Activated CD4-positive, alpha-beta T cell treated with anti-CD3 and anti-CD28 coated beads, Interleukin-2, Interleukin-6, amounts not matched to agents 100 ng/mL and 50 ng/mL, durations not matched to agents 16 hours and 8 hours (primary cell): ENCODE measurements at regions not wholly inside any gene's neighbourhood (a gene's known extent, or its start where the extent isn't known, plus 50 kb on each side); places are given as distances from the start of the nearest gene placed in this dataset.
A peak's percentile ranks its signal among the peaks of the same experiment; 100 is the strongest.

Experiments used
- DNase-seq: peaks from one replicate; pipeline ENCODE4 v3.0.0-alpha.2; 2020

- no peak for DNase-seq
These were observed 174.8 kb upstream of the PRPS1L1 start for GRCh38 chr7:18202315-18203045.

GRCh38 chr7:18206331-18206730, 178.7 kb upstream of the PRPS1L1 start:
- no peak for DNase-seq

- no peak for DNase-seq
These were observed 181.3 kb upstream of the PRPS1L1 start for GRCh38 chr7:18208921-18209320.

DNA sequence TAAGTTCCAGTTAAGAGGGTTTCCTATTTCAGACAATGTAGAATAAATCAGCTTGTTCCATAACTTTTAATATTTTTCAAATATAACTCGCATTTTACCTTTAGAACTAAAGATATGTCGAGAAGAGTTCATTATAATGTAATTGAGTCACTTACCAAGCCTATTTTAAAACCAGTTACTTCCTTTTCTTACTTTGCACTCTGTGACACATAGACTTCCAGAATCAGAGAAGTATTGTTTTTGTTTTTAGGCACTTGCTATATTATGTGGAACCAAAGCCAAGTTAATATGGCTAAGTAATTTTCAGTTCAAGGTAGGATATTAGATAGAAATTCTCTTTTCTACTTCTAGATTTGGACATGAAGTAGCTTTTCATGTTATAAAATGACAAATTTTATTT, 182.7 kb upstream of the PRPS1L1 start:
- DNase-seq = no peak

DNA sequence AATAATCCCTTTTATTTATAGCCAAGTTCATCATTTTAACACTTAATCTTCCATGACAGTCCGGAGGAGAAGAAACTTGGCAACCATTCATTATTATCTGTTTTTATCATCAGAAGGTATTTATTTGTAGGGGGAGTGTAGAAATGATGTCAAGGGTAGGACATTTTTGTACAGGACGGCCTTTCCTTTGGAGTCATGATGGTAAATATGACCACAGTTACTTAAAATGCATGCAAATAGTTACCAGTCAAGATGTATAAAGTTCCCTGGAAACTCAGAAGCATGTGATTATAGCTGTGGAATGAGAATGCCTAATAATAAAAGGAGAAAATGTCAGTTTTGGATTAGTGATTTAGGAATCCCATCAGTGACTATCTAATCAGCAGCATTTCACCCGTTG, 183.1 kb upstream of the PRPS1L1 start:
- no peak for DNase-seq

GRCh38 chr7:18212308-18212707, 184.7 kb upstream of the PRPS1L1 start:
- DNase-seq = no peak

- DNase-seq = no peak
These were observed 185.1 kb upstream of the PRPS1L1 start for GRCh38 chr7:18212758-18213157.

DNA sequence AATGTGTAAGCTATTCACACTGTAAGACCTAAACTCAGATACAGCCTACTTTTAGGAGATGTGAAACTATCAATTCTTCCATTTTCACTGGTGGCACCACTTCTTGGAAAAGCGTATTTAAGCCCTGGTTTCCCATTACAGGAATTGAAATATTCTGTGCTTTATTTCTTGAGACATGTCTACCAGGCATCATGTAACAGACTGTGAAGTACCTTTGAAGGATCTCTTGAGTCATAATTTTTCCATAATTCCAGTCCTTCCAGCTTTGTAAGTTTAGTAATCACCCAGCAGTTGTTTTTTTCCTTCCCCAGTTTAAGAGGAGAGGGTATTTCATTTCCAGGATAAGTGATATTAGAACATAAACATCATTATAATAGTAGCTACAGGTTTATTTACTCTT, 186.0 kb upstream of the PRPS1L1 start:
- no peak for DNase-seq

GRCh38 chr7:18216270-18216669, 188.6 kb upstream of the PRPS1L1 start:
- DNase-seq = no peak

GRCh38 chr7:18221377-18222293, 194.0 kb upstream of the PRPS1L1 start:
- DNase-seq = no peak

DNA sequence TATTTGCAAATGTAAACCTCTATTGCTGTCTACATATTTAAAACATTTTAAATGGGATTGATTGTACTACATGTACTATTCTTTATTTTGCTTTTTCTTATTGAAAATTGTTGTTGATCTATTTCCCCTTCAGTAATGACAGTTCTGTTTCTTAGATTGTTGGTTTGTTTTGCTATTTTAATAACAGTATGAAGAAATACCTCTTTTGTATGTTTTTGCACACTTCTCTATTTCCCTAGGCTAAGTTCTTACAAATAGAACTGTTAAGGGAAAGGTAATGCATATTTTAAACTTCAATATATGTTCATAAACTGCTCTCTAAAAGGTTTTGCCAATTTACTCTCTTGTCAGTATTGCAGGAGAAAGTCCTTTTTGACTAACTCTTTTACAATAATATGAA, 195.0 kb upstream of the PRPS1L1 start:
- no peak for DNase-seq

DNA sequence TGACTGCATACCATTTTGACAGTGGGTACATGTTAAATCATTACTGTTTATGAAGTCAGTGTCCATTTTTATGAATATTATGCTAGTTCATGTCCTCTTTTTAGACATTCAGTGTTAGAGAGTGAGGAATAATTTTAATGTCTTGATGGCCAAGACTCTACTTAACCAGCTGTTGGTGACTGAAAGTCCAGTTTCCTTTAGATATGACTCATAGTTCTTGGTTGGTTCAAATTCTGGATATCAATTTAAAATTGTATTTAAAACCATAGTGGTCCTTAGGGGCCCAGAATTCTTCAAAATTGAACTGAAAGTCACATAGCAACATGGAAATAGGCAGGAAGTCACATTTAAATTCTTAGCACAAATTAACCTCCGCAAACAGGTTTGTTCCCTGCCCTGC, 196.5 kb upstream of the PRPS1L1 start:
- DNase-seq = no peak

- no peak for DNase-seq
These were observed 197.4 kb upstream of the PRPS1L1 start for GRCh38 chr7:18225067-18225466.

DNA sequence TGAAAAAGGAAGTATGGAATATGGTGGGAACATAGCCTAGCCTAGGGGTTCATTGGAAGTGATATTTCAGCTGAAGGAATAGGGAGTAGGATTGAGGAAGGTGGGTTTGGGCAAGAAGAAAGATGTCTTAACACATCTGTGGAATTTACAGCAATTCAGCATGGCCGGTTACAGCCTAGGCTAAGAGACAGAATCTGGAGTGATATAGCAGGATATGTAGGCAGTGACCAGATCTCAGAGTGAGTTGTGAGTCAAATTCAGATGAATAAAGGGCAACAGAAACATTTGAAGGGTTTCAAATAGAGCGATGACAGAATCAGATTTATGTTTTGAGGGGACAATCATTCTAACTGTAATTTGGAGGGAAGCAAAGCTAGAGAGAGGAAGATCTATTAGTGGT, 199.0 kb upstream of the PRPS1L1 start:
- DNase-seq = no peak

- DNase-seq = no peak
These were observed 201.0 kb upstream of the PRPS1L1 start for GRCh38 chr7:18228686-18229085.

DNA sequence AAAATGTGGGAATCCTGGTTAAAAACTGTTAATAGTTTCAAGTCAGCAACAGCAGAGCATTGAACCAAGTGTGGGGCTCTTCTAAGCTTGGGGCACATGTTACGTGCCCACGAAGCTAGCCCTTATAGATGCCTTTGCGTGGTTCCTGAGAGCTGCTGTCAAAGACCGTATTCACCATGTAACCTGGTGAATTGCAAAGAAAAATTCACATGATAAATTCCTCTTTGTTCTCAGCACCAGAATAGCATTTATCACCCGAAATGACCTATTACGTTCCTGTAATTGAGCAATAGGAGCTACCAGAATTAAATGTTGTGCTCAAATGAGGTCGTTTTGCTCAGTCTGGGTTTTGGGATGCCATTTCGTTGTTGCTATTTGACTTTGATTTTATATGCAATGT, 202.6 kb upstream of the PRPS1L1 start:
- DNase-seq = no peak

- DNase-seq = no peak
These were observed 204.2 kb upstream of the PRPS1L1 start for GRCh38 chr7:18231854-18232253.

GRCh38 chr7:18234519-18234918, 206.9 kb upstream of the PRPS1L1 start:
- DNase-seq = no peak

- DNase-seq = no peak
These were observed 208.2 kb upstream of the PRPS1L1 start for GRCh38 chr7:18235819-18236218.

DNA sequence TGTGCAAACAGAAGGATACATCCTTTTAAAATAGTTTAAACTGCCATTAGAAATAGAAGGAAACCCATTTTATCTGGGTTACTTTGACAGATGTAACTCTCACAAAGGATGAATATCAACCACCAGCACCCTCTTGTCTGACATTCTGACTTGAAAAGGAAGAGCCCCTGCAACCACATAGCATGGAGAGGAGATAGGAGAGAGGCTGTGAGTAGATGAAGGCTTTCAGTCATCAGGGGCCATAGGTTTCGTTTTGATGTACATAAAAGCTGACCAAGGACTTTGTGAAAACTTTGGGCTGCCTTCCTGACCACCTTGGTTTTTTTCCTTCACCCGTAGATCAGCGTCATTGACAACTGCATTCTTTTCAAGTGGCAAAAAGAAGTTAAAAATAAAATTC, 211.6 kb upstream of the PRPS1L1 start:
- DNase-seq = peak; percentile 2

DNA sequence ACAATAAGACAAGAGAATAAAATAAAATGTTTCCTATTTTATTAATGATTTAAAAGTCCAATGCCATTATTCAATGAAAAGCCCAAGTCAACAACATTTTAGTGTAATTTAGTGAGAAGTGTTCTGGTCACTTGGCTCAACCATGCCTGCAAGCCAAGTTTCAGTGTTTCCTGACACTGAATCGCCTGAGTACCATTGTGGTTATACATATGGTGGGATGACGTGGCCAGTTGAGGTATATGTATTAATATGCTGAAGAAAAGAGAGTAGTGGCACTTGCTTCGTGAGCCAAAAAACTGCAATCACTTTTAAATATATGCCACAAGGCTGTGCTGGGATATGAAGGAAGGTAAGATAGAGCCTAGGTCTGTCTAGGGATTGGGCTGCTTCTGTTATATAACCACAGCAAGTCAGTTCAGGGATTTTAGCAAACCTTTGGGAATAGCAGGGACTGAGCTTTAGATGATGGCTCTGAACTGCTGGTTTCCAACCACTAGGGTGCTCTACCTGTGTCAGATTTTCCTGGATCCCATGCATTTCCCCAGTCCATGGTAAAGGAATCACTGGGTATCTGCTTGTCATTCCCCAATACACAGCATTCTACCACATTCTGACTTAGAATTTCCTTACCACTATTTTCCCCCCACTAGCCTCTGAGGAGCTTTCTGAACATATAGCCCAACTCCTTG, 214.0 kb upstream of the PRPS1L1 start:
- no peak for DNase-seq

DNA sequence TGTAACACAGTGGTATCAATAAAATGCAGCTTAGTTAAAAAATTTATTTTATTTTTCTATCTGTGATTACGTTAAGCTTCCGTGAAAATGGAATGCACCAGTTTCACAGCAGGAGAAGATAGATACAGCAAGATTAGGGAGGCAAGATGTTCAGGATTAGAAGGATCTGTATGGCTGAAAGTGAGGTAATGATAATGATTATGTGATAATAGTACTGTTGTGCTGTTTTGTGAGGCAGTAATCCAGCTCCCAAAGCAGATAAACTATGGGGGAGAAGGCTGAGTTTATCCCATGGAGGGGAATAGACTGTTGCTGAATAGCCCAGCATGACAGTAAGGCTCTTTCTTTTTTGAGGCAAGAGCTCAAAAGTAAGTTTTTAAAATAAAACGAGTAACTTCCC, 216.1 kb upstream of the PRPS1L1 start:
- no peak for DNase-seq

GRCh38 chr7:18250133-18250532, 222.5 kb upstream of the PRPS1L1 start:
- DNase-seq = no peak

GRCh38 chr7:18257711-18258110, 230.1 kb upstream of the PRPS1L1 start:
- DNase-seq = no peak
